Glutamatergic neuron (in vitro differentiated cells): ENCODE measurements at regions not wholly inside any gene's neighbourhood (a gene's known extent, or its start where the extent isn't known, plus 50 kb on each side); places are given as distances from the start of the nearest gene placed in this dataset.
"Not testable (repeated sequence)": the region's sequence is repeated elsewhere in the genome, so short reads cannot be mapped to it uniquely, and the experiment has no call there.

Experiments
- DNase-seq: peaks from one replicate; pipeline ENCODE4 v3.0.0; 2022
- H3K27ac Mint-ChIP-seq: one replicate; pipeline ENCODE4 v1.8.0; 2020; ENCODE audit warnings: mild to moderate bottlenecking, mixed read lengths, inconsistent platforms; ENCODE audit not compliant: unreplicated experiment
- H3K27me3 Mint-ChIP-seq: one replicate; pipeline ENCODE4 v1.8.0; 2020; ENCODE audit warnings: mild to moderate bottlenecking, moderate library complexity, mixed read lengths, inconsistent platforms; ENCODE audit not compliant: unreplicated experiment
- H3K36me3 Mint-ChIP-seq: one replicate; pipeline ENCODE4 v1.8.0; 2020; ENCODE audit warnings: mild to moderate bottlenecking, mixed read lengths, inconsistent platforms; ENCODE audit not compliant: unreplicated experiment
- H3K4me1 Mint-ChIP-seq: one replicate; pipeline ENCODE4 v1.8.0; 2020; ENCODE audit warnings: mild to moderate bottlenecking, low read depth, mixed read lengths, inconsistent platforms; ENCODE audit not compliant: unreplicated experiment
- H3K4me3 Mint-ChIP-seq: one replicate; pipeline ENCODE4 v1.8.0; 2020; ENCODE audit warnings: mild to moderate bottlenecking, mixed read lengths, inconsistent platforms; ENCODE audit not compliant: unreplicated experiment
- H3K9me3 Mint-ChIP-seq: one replicate; pipeline ENCODE4 v1.8.0; 2020; ENCODE audit warnings: mild to moderate bottlenecking, moderate library complexity, mixed read lengths, inconsistent platforms; ENCODE audit not compliant: unreplicated experiment
- CTCF ChIP-seq: fragments of 200-600 bp; sonication (generic); IDR thresholded peaks from one replicate; pipeline ENCODE4 v1.5.0; 2021; ENCODE audit not compliant: partially characterized antibody, unreplicated experiment

GRCh38 chr2:120514521-120514920 lies 168.6 kb downstream of the INHBB start:
- TF ChIP-seq CTCF: no peak
- no peak overlapping the region for H3K4me3 Mint-ChIP-seq
- H3K9me3 Mint-ChIP-seq: no peaks in the 10 kb centered on the region
- H3K27ac Mint-ChIP-seq: no peak overlapping the region
- no peak for DNase-seq
- H3K36me3 Mint-ChIP-seq: no peaks in the 10 kb centered on the region
- no peaks in the 10 kb centered on the region for H3K27me3 Mint-ChIP-seq
- H3K4me1 Mint-ChIP-seq: no peaks in the 10 kb centered on the region

DNA sequence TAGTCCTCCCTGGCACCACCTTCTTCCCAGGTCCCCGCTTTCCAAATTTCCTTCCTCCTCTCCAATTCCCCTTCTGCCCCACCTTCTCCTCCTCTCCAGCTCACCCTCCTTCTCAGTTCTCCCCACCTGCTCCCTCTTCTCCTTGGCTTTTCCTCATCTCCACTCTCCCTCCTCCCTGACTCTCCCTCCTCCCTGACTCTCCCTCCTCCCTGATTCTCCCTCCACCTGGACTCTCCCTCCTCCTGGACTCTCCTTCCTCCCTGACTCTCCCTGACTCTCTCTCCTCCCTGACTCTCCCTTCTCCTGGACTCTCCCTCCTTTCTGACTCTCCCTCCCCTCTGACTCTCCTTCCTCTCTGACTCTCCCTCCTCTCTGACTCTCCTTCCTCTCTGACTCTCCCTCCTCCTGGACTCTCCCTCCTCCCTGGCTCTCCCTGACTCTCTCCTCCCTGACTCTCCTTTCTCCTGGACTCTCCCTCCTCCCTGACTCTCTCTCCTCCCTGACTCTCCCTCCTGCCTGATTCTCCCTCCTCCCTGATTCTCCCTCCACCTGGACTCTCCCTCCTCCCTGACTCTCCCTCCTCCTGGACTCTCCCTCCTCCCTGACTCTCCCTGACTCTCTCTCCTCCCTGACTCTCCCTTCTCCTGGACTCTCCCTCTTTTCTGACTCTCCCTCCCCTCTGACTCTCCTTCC lies 169.3 kb downstream of the INHBB start:
- H3K4me1 Mint-ChIP-seq, H3K27ac Mint-ChIP-seq, H3K36me3 Mint-ChIP-seq, H3K4me3 Mint-ChIP-seq, H3K9me3 Mint-ChIP-seq, DNase-seq, H3K27me3 Mint-ChIP-seq: not testable (repeated sequence)

DNA sequence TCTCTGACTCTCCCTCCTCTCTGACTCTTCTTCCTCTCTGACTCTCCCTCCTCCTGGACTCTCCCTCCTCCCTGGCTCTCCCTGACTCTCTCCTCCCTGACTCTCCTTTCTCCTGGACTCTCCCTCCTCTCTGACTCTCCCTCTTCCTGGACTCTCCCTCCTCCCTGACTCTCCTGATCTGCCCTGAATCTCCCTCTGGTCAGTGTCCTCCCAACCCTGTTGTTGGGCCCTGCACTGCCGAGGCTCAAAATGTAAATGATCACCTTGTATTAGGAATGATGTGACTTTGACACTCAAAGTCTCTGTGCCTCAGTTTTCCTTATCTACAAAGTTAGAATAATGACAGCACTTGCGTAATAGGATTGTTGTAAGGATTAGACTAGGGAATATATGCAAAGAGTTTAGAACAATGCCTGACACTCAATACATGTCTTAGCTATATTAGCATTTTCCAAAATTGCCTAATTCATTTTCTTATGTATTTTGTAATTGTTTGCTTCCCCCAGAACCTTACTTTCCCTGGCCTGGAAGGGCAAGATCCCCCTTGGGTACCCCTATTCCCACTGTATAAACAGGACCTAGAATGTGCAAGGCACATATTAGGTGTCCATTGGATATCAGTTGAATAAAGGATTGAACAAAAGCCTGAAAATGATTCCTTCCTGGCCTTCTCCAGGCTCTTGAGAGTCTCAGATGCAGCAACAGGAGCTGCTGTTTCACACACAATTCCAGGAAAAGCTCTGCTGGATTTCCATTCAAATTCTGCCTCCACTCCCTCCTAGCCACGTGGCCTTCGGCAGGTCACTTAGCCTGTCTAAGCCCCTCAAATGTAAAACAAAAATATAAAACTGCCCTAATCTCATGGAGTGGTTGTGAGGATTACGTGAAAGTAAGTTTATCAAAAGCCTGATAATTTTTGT lies 170.1 kb downstream of the INHBB start:
- DNase-seq: no peak
- Mint-ChIP-seq H3K36me3 (no peaks in the 10 kb centered on the region), H3K27me3 (no peaks in the 10 kb centered on the region), H3K9me3 (no peaks in the 10 kb centered on the region), H3K27ac (no peak overlapping the region), H3K4me1 (no peaks in the 10 kb centered on the region), H3K4me3 (no peak overlapping the region)
- TF ChIP-seq CTCF: no peak

DNA sequence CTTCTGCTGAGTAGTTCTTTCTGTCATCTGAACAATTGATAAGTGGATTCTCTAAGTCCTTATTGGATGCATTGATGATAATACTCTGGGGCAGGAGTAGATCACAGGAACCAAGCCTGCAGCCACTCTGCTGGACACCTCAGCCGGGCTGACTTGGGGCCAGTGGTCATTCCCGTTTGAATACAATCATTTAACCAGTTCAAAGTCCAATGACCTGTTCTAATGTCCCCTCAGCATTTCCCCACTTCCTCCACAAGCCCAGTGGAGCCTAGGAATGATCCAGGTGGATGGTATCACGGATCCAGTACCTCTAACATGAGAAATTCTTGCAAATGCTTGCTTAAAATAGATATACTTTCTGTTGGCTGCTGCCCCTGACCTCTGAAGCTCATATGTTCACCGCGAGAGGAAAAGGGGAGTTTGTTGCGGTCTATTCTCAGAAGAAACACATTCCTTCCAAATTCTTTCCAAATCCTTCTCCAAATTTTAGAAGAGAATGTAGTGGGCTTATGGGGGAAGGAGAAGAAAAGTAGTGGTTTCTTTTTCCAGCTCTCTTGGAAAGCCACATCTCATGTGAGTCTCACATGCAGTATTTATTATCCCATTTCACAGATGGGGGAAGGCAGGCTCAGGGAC lies 170.9 kb downstream of the INHBB start:
- H3K36me3 Mint-ChIP-seq: no peaks in the 10 kb centered on the region
- H3K4me3 Mint-ChIP-seq: no peak overlapping the region
- no peaks in the 10 kb centered on the region for H3K27me3 Mint-ChIP-seq
- H3K27ac Mint-ChIP-seq: no peak overlapping the region
- DNase-seq: no peak
- no peaks in the 10 kb centered on the region for H3K4me1 Mint-ChIP-seq
- H3K9me3 Mint-ChIP-seq: no peaks in the 10 kb centered on the region
- TF ChIP-seq CTCF: no peak

- Mint-ChIP-seq H3K4me3 (no peak overlapping the region), H3K27me3 (no peaks in the 10 kb centered on the region), H3K27ac (no peak overlapping the region), H3K9me3 (no peaks in the 10 kb centered on the region), H3K4me1 (peaks cover 2% of the 10 kb centered on the region), H3K36me3 (no peaks in the 10 kb centered on the region)
- no peak for DNase-seq
- no peak for TF ChIP-seq CTCF
These were observed 172.0 kb downstream of the INHBB start for GRCh38 chr2:120517751-120518469.
